22Rv1 (cell line): ENCODE measurements at regions not wholly inside any gene's neighbourhood (a gene's known extent, or its start where the extent isn't known, plus 50 kb on each side); places are given as distances from the start of the nearest gene placed in this dataset.

Experiments
- H3K27ac ChIP-seq: fragments of 450-650 bp; 2 replicates; pipeline ENCODE4 v1.5.1; 2017
- ZFX ChIP-seq: fragments of 450-650 bp; IDR thresholded peaks from 2 replicates; pipeline ENCODE4 v1.6.1; 2017; ENCODE audit warnings: antibody characterized with exemption, borderline replicate concordance
- TF ChIP-seq, protein P1 (sequence below): fragments of 450-650 bp; IDR thresholded peaks from 2 replicates; pipeline ENCODE4 v1.5.1; 2017; ENCODE audit warnings: mild to moderate bottlenecking

DNA sequence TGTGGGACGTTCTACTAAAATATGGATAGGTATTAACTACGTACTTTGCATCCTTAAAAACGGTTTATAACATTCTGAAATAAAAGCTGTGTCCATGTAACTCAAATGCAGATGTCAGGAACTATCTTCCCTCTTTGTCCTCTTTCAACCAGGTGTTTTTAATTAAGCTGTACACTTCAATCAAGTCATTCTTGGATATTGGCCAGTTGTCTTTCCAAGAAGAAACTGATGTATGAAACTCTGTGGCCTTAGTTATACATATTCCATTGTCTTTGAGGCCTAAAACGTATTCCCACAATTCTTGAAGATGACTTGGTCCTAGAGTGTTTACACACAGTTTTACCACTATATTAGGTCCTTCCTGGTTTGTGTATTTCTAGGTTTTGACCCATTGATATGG lies 249.0 kb upstream of the CNTN5 start:
- H3K27ac ChIP-seq: no peak overlapping the region
- no peak for TF ChIP-seq ZFX
- TF ChIP-seq, protein P1, sequence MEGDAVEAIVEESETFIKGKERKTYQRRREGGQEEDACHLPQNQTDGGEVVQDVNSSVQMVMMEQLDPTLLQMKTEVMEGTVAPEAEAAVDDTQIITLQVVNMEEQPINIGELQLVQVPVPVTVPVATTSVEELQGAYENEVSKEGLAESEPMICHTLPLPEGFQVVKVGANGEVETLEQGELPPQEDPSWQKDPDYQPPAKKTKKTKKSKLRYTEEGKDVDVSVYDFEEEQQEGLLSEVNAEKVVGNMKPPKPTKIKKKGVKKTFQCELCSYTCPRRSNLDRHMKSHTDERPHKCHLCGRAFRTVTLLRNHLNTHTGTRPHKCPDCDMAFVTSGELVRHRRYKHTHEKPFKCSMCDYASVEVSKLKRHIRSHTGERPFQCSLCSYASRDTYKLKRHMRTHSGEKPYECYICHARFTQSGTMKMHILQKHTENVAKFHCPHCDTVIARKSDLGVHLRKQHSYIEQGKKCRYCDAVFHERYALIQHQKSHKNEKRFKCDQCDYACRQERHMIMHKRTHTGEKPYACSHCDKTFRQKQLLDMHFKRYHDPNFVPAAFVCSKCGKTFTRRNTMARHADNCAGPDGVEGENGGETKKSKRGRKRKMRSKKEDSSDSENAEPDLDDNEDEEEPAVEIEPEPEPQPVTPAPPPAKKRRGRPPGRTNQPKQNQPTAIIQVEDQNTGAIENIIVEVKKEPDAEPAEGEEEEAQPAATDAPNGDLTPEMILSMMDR: no peak

DNA sequence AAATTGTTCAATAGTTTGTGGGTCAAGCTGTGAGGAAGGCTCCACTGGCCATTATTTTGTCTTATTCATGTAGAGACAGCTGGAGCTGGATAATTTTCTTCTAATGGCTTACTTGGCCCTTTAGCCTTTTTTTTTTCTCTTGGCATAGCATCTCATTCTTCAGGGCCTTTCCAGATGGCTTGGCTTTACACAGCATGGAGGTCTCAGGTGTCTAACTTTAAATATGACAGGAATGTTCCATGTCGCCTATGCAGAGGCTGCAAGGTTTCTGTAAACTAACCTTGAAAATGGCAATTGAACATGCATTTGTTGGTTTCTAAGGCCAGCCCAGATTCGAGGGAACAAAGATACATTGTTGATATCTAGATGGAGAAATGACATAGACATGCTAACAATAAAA lies 247.9 kb upstream of the CNTN5 start:
- TF ChIP-seq, protein P1: no peak
- no peak for TF ChIP-seq ZFX
- H3K27ac ChIP-seq: no peak overlapping the region

DNA sequence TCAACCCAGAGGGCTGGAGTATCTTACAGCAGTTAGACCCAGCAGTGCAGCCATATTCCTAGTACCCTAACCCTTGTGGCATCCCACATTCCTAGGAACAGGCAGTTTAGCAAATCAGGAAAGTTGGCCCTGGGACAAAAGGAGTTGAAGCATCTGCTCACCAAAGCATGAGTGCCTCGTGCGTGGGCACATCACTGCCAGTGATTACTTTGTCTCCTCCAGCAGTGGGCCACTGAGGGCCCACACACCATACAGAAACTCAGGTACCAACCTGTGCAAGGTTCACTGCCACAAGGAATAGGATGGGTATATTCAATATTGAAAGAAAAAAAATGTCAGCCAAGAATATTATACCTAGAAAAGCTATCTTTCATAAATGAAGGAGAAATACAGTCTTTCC lies 227.5 kb upstream of the CNTN5 start:
- TF ChIP-seq ZFX: no peak
- TF ChIP-seq, protein P1: no peak
- H3K27ac ChIP-seq: no peak overlapping the region

DNA sequence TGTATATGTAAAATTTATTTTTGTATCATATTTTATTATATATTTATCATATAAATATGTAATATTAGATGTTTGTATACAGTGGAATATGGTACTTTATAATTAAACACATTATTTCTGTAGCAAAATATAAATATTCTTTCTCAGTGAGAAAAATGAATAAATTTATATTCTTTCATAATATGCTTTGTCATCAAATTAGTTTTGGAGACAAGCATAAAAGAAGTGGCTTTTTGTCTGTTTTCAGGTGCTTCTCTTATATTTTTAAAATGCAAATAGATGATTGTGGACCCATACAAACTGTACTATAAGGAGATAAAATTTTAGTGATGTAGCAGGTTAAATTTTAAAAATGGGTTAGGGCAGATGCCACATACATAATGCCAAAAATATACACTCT lies 222.4 kb upstream of the CNTN5 start:
- TF ChIP-seq, protein P1: no peak
- TF ChIP-seq ZFX: no peak
- no peak overlapping the region for H3K27ac ChIP-seq

DNA sequence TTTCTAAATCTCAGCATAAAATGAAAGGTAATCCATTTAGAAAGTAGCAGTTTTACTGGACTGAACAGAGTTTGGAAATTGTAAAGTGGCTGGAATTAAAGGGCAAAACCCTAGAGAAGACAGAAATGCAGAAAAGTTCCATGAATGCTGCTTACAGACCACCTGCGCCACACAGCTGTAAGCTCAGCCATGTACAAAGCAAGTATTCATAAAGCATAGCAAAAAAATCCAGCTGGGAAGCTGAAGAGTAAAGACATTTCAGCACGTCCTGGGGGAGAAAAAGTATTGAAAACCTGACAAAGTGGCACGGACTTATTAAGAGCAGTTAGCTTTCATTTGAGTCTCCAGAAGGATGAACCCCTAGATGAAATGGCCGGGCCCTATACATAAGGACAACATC lies 220.1 kb upstream of the CNTN5 start:
- TF ChIP-seq ZFX: no peak
- TF ChIP-seq, protein P1: no peak
- no peak overlapping the region for H3K27ac ChIP-seq

DNA sequence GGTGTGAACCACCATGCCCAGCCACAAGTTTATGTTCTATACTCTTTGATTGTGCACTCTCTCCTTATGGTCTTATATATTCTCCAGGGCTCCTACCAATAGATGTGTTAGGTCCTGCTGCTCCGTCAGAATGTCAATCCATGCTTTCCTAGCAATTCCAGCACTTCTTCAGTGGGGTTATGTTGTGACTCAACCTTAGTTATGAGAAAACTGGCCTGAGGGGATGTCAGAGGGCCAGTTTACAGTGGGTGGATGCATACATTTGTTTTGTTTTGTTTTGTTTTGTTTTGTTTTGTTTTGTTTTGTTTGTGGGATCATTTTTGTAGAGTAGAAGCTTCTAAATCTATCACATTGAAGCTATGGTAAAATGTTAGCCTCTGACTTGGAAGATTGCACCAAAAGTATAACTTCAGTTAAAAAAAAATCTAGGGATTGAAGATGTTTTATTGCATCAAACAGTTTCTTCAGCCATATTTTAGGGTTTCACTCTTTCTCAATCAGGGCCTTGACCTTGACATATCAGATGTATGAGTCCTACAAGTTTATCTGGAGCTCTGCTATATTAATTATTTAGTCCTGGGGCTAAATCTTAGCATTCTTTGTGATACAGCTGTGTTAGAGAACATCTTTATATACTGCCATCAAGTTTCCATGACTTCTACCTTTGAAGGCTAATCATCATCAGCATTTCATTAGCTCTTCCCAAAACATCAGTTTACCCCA lies 191.6 kb upstream of the CNTN5 start:
- TF ChIP-seq ZFX: no peak
- TF ChIP-seq, protein P1: no peak

DNA sequence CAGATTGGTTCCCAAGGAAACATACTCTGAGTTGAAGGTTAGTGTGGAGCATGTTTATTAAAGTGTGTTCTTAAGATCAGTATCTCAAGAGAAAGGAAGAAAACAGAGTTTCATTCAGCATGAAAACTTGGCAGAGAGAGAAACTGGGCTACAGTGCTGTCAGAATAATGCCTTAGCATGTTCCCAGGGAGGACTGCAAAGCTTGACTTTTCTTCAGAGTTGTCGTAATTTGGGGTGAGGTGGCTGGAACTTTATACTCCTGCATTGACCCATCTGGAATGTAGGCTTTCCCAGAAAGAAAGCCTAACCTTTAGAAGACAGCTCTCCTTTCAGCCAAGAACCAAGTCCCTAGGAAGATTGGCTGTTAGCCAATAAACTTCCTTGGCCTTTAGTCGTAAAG lies 190.8 kb upstream of the CNTN5 start:
- no peak overlapping the region for H3K27ac ChIP-seq
- TF ChIP-seq ZFX: no peak
- TF ChIP-seq, protein P1: no peak

More for the DNA sequence above, 191.6 kb upstream of the CNTN5 start:
- H3K27ac ChIP-seq: no peak overlapping the region
